Lower leg skin (tissue), 3 donors: ENCODE measurements at regions not wholly inside any gene's neighbourhood (a gene's known extent, or its start where the extent isn't known, plus 50 kb on each side); places are given as distances from the start of the nearest gene placed in this dataset.

Source experiments
- POLR2A ChIP-seq, 2 donors: fragments of 450-650 bp; IDR thresholded peaks; one replicate each; pipeline ENCODE4 v1.6.1; 2016 to 2017; ENCODE audit warnings: antibody characterized with exemption in 2 of 2, mild to moderate bottlenecking in 1 of 2, moderate library complexity in 1 of 2
- TF ChIP-seq, protein P1 (sequence below), 3 donors: fragments of 450-650 bp; IDR thresholded peaks; one replicate each; pipeline ENCODE4 v1.5.1; 2016; ENCODE audit warnings: antibody characterized with exemption in 3 of 3, mild to moderate bottlenecking in 3 of 3, moderate library complexity in 2 of 3

GRCh38 chr5:20223451-20223850 lies 235.5 kb upstream of the CDH18 start:
- TF ChIP-seq, protein P1, sequence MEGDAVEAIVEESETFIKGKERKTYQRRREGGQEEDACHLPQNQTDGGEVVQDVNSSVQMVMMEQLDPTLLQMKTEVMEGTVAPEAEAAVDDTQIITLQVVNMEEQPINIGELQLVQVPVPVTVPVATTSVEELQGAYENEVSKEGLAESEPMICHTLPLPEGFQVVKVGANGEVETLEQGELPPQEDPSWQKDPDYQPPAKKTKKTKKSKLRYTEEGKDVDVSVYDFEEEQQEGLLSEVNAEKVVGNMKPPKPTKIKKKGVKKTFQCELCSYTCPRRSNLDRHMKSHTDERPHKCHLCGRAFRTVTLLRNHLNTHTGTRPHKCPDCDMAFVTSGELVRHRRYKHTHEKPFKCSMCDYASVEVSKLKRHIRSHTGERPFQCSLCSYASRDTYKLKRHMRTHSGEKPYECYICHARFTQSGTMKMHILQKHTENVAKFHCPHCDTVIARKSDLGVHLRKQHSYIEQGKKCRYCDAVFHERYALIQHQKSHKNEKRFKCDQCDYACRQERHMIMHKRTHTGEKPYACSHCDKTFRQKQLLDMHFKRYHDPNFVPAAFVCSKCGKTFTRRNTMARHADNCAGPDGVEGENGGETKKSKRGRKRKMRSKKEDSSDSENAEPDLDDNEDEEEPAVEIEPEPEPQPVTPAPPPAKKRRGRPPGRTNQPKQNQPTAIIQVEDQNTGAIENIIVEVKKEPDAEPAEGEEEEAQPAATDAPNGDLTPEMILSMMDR (IDR thresholded peaks at IDR 0.05): no peak
- TF ChIP-seq POLR2A (IDR thresholded peaks at IDR 0.05): no peak
